Keratinocyte (primary cell): ENCODE measurements at regions not wholly inside any gene's neighbourhood (a gene's known extent, or its start where the extent isn't known, plus 50 kb on each side); places are given as distances from the start of the nearest gene placed in this dataset.

Experiments used
- DNase-seq: peaks from one replicate; pipeline ENCODE4 v3.0.0-alpha.2; 2011; ENCODE audit warnings: low read depth, missing footprints, low spot score
- FAIRE-seq: peaks from 2 replicates; lab custom pipeline; 2011; peaks lifted over from hg19 to GRCh38; lab: Jason Lieb, UNC
- H2AFZ ChIP-seq: 2 replicates; pipeline ENCODE4 v1.6.0; 2012; ENCODE audit warnings: low read length, control low read depth, inconsistent platforms; ENCODE audit not compliant: control insufficient read depth
- H3K27ac ChIP-seq: 2 replicates; pipeline ENCODE4 v1.5.1; 2011; ENCODE audit warnings: low read length; ENCODE audit not compliant: control insufficient read depth, insufficient read depth
- H3K27me3 ChIP-seq: 3 replicates; pipeline ENCODE4 v1.6.0; 2011; ENCODE audit warnings: low read length; ENCODE audit not compliant: control insufficient read depth, insufficient read depth; ENCODE audit errors: extremely low read depth
- H3K36me3 ChIP-seq, 2 experiments: 2 replicates in 1 of 2; 3 replicates in 1 of 2; pipeline ENCODE4 v1.5.1; 2011; ENCODE audit warnings: low read length in 2 of 2, mild to moderate bottlenecking in 1 of 2; ENCODE audit not compliant: control insufficient read depth in 2 of 2, insufficient read depth in 2 of 2; ENCODE audit errors: extremely low read depth in 1 of 2
- H3K4me1 ChIP-seq: 3 replicates; pipeline ENCODE4 v1.5.1; 2011; ENCODE audit warnings: low read length; ENCODE audit not compliant: control insufficient read depth, insufficient read depth; ENCODE audit errors: extremely low read depth
- H3K4me2 ChIP-seq: 3 replicates; pipeline ENCODE4 v1.6.0; 2011; ENCODE audit warnings: low read depth, low read length; ENCODE audit not compliant: control insufficient read depth, insufficient read depth; ENCODE audit errors: extremely low read depth
- H3K4me3 ChIP-seq, 3 experiments: fragments of 200-600 bp in 1 of 3; sonication (generic) in 1 of 3; 2 replicates in 2 of 3; 3 replicates in 1 of 3; pipeline ENCODE4 v1.5.1; 2011 to 2016; ENCODE audit warnings: low read length in 3 of 3, mild to moderate bottlenecking in 3 of 3, control low read depth in 2 of 3, inconsistent platforms in 1 of 3, low read depth in 1 of 3, mixed read lengths in 1 of 3, mixed run types in 1 of 3, moderate library complexity in 1 of 3; ENCODE audit not compliant: control insufficient read depth in 2 of 3, insufficient read depth in 2 of 3; ENCODE audit errors: extremely low read depth in 1 of 3
- H3K79me2 ChIP-seq: 2 replicates; pipeline ENCODE4 v1.6.0; 2012; ENCODE audit warnings: low read length; ENCODE audit not compliant: control insufficient read depth, insufficient read depth
- H3K9ac ChIP-seq: 3 replicates; pipeline ENCODE4 v1.6.0; 2011; ENCODE audit warnings: low read length; ENCODE audit not compliant: control insufficient read depth, insufficient read depth; ENCODE audit errors: extremely low read depth
- H3K9me1 ChIP-seq: 3 replicates; pipeline ENCODE4 v1.6.0; 2011; ENCODE audit warnings: low read length; ENCODE audit not compliant: control insufficient read depth, insufficient read depth; ENCODE audit errors: extremely low read depth
- H3K9me3 ChIP-seq: 2 replicates; pipeline ENCODE4 v1.5.1; 2012; ENCODE audit warnings: low read depth, low read length; ENCODE audit not compliant: control insufficient read depth
- H4K20me1 ChIP-seq: 3 replicates; pipeline ENCODE4 v1.6.0; 2011; ENCODE audit warnings: low read length; ENCODE audit not compliant: control insufficient read depth, insufficient read depth; ENCODE audit errors: extremely low read depth
- CTCF ChIP-seq, 3 experiments: IDR thresholded peaks in 1 of 3; conservative IDR thresholded peaks in 1 of 3; optimal IDR thresholded peaks in 1 of 3; 2 replicates in 2 of 3; 3 replicates in 1 of 3; pipeline versions ENCODE3 to v1.5.1; 2011; ENCODE audit warnings: low read length in 3 of 3, mild to moderate bottlenecking in 3 of 3, moderate library complexity in 2 of 3, control low read depth in 1 of 3, inconsistent platforms in 1 of 3; ENCODE audit not compliant: insufficient read depth in 2 of 3; ENCODE audit errors: extremely low read depth in 1 of 3
- EZH2 ChIP-seq: IDR thresholded peaks from one replicate; pipeline ENCODE4 v1.6.1; 2012; ENCODE audit warnings: inconsistent platforms, mild to moderate bottlenecking, low read length, moderate library complexity
- dilution Hi-C: fragments of 300-500 bp; cut with MboI; formaldehyde crosslinking; loops from one replicate; pipeline ENCODE4 v1.7.0; 2020; ENCODE audit warnings: low sequenced_read_pairs; ENCODE audit not compliant: extremely low pct_ligation_motif_present

- Histone ChIP-seq H3K4me1 (no peaks in the 10 kb centered on the region), H3K4me2 (no peak overlapping the region), H3K4me3 (no peak overlapping the region), H3K27me3 (no peaks in the 10 kb centered on the region), H3K27ac (no peak overlapping the region), H3K9me3 (peaks cover 2% of the 10 kb centered on the region), H4K20me1 (no peaks in the 10 kb centered on the region), H3K36me3 (no peaks in the 10 kb centered on the region), H3K79me2 (no peaks in the 10 kb centered on the region), H3K9ac (no peak overlapping the region), H3K9me1 (no peaks in the 10 kb centered on the region), H2AFZ (no peak overlapping the region)
- FAIRE-seq (no peak), DNase-seq (no peak)
- TF ChIP-seq CTCF (optimal IDR thresholded peaks at IDR 0.05 in 1 of 3, IDR thresholded peaks at IDR 0.05 in 1 of 3, conservative IDR thresholded peaks at IDR 0.05 in 1 of 3; ENCODE audit: extremely low read depth in 1 of 3, insufficient read depth in 2 of 3, low read length in 3 of 3) (no peak), EZH2 (no peak)
- dilution Hi-C loops = no loop called here
Observed at GRCh38 chr1:214847071-214847810, 235.3 kb upstream of the KCNK2 start.

GRCh38 chr1:214848101-214848500, 234.4 kb upstream of the KCNK2 start:
- H3K27me3 ChIP-seq = no peaks in the 10 kb centered on the region
- no peak for DNase-seq
- no peak overlapping the region for H3K9ac ChIP-seq
- no peaks in the 10 kb centered on the region for H3K79me2 ChIP-seq
- H3K4me2 ChIP-seq = no peak overlapping the region
- H3K9me3 ChIP-seq = peaks cover 2% of the 10 kb centered on the region
- TF ChIP-seq CTCF (optimal IDR thresholded peaks at IDR 0.05 in 1 of 3, IDR thresholded peaks at IDR 0.05 in 1 of 3, conservative IDR thresholded peaks at IDR 0.05 in 1 of 3; ENCODE audit: extremely low read depth in 1 of 3, insufficient read depth in 2 of 3, low read length in 3 of 3) (no peak), EZH2 (no peak)
- H2AFZ ChIP-seq = no peak overlapping the region
- dilution Hi-C loops = no loop called here
- no peaks in the 10 kb centered on the region for H3K9me1 ChIP-seq
- no peaks in the 10 kb centered on the region for H3K36me3 ChIP-seq
- H3K27ac ChIP-seq = no peak overlapping the region
- H3K4me3 ChIP-seq = no peak overlapping the region
- no peak for FAIRE-seq
- no peaks in the 10 kb centered on the region for H4K20me1 ChIP-seq
- no peaks in the 10 kb centered on the region for H3K4me1 ChIP-seq
